HepG2 (cell line): ENCODE measurements at regions not wholly inside any gene's neighbourhood (a gene's known extent, or its start where the extent isn't known, plus 50 kb on each side); places are given as distances from the start of the nearest gene placed in this dataset.
"Not testable (repeated sequence)": the region's sequence is repeated elsewhere in the genome, so short reads cannot be mapped to it uniquely, and the experiment has no call there.

Experiments
- ATAC-seq: fragments of 200-7000 bp; cut with Tn5 transposase; 3 replicates; pipeline ENCODE4 v1.9.1; 2020; ENCODE audit warnings: mild to moderate bottlenecking, moderate library complexity
- BruUV-seq: library from RNA; stranded (reverse); fragments of 400-500 nt; replicated peaks from 2 replicates; lab custom pipeline; 2021; lab: Mats Ljungman, UMichigan
- CTCF ChIA-PET: fragments of 300-600 bp; formaldehyde crosslinking; extraction: SDS; loops from one replicate; lab custom pipeline; 2021; ENCODE audit warnings: low total read pairs, inconsistent platforms, low intra/inter-chr PET ratio; lab: Yijun Ruan, JAX
- POLR2A ChIA-PET: fragments of 350-600 bp; sonication (Branson Sonifier 250); formaldehyde crosslinking; loops from one replicate; lab custom pipeline; 2020; ENCODE audit warnings: antibody characterized with exemption, inconsistent platforms; lab: Yijun Ruan, JAX
- DNase-seq: peaks from one replicate; pipeline ENCODE4 v3.0.0-alpha.2; 2015; ENCODE audit warnings: low spot score
- FAIRE-seq: peaks from 3 replicates; lab custom pipeline; 2011; peaks lifted over from hg19 to GRCh38; lab: Jason Lieb, UNC
- H2AFZ ChIP-seq: one replicate; pipeline ENCODE4 v1.6.1; 2011; ENCODE audit warnings: low read length, inconsistent platforms
- H3K27ac ChIP-seq: fragments of 300-600 bp; 3 replicates; pipeline ENCODE4 v1.8.0; 2011; ENCODE audit warnings: mixed run types, mild to moderate bottlenecking, mixed read lengths, low read length, inconsistent platforms; ENCODE audit not compliant: insufficient read depth; ENCODE audit errors: extremely low read length
- H3K27me3 ChIP-seq, 2 experiments: fragments of 200-600 bp in 1 of 2; 2 replicates in 1 of 2; 3 replicates in 1 of 2; pipeline versions ENCODE4 v1.6.0 to v1.8.0; 2011; ENCODE audit warnings: low read length in 2 of 2, mild to moderate bottlenecking in 2 of 2, moderate library complexity in 2 of 2, inconsistent platforms in 1 of 2; ENCODE audit not compliant: insufficient read depth in 2 of 2, control insufficient read depth in 1 of 2
- H3K36me3 ChIP-seq, 2 experiments: fragments of 200-600 bp in 1 of 2; replicated peaks in 1 of 2; 2 replicates in 1 of 2; 3 replicates in 1 of 2; pipeline versions ENCODE4 v1.5.1 to v1.8.0; 2011; ENCODE audit warnings: low read length in 2 of 2, inconsistent platforms in 1 of 2; ENCODE audit not compliant: insufficient read depth in 2 of 2, control insufficient read depth in 1 of 2
- H3K4me1 ChIP-seq: 2 replicates; pipeline ENCODE4 v1.5.1; 2012; ENCODE audit warnings: low read length, inconsistent platforms; ENCODE audit not compliant: insufficient read depth
- H3K4me2 ChIP-seq: 2 replicates; pipeline ENCODE4 v1.6.0; 2011; ENCODE audit warnings: low read depth, low read length, inconsistent platforms
- H3K4me3 ChIP-seq, 3 experiments: fragments of 200-600 bp in 1 of 3; sonication (generic), shearing (Covaris generic) in 1 of 3; replicated peaks in 1 of 3; 2 replicates each; pipeline ENCODE4 v1.5.1; 2011 to 2016; ENCODE audit warnings: low read length in 3 of 3, inconsistent platforms in 2 of 3, low read depth in 2 of 3, mild to moderate bottlenecking in 2 of 3, control low read depth in 1 of 3, mixed read lengths in 1 of 3; ENCODE audit not compliant: insufficient read depth in 1 of 3
- H3K79me2 ChIP-seq: one replicate; pipeline ENCODE4 v1.6.1; 2011; ENCODE audit warnings: low read length, inconsistent platforms; ENCODE audit not compliant: insufficient read depth
- H3K9ac ChIP-seq: 2 replicates; pipeline ENCODE4 v1.6.0; 2011; ENCODE audit warnings: mild to moderate bottlenecking, low read depth, low read length, inconsistent platforms; ENCODE audit not compliant: insufficient read depth
- H3K9me3 ChIP-seq: 2 replicates; pipeline ENCODE4 v1.5.1; 2012; ENCODE audit warnings: mild to moderate bottlenecking, low read length
- H4K20me1 ChIP-seq: 2 replicates; pipeline ENCODE4 v1.6.0; 2011; ENCODE audit warnings: inconsistent platforms, mild to moderate bottlenecking, low read length, moderate library complexity; ENCODE audit not compliant: insufficient read depth
- ELF3 ChIP-seq: IDR thresholded peaks from 2 replicates; pipeline ENCODE4 v1.6.1; 2016; ENCODE audit warnings: missing genetic modification reagents, missing compliant biosample characterization
- GABPA ChIP-seq, 2 experiments: IDR thresholded peaks; 2 replicates each; pipeline ENCODE4 v1.6.1; 2011 to 2016; ENCODE audit warnings: low read depth in 2 of 2, low read length in 1 of 2, missing biosample characterization in 1 of 2, missing genetic modification characterization in 1 of 2
- ZNF460 ChIP-seq: sonication (generic); formaldehyde crosslinking; IDR thresholded peaks from 2 replicates; pipeline ENCODE4 v1.5.1; 2020; ENCODE audit warnings: missing genetic modification reagents, mild to moderate bottlenecking, borderline replicate concordance
- WGBS: methylation state at CpG from one replicate; pipeline ENCODE4 v1.1.6; 2017; ENCODE audit warnings: low lambda C conversion rate; 5-methylcytosine and 5-hydroxymethylcytosine counted together
- in situ Hi-C: cut with HindIII; loops from 2 replicates; pipeline ENCODE4 v1.10.0; 2017; ENCODE audit warnings: low pct_unique_long_range_greater_than_20kb; ENCODE audit not compliant: extremely low pct_ligation_motif_present
- intact Hi-C: fragments of 100-400 bp; cut with micrococcal nuclease; formaldehyde crosslinking; loops from one replicate; pipeline ENCODE4 v1.10.0; 2022; ENCODE audit not compliant: unreplicated experiment
- TF ChIP-seq, protein P1 (sequence below): sonication (generic); formaldehyde crosslinking; IDR thresholded peaks from one replicate; pipeline ENCODE4 v1.5.1; 2020; ENCODE audit warnings: mild to moderate bottlenecking, missing genetic modification reagents; ENCODE audit errors: not compliant biosample characterization

DNA sequence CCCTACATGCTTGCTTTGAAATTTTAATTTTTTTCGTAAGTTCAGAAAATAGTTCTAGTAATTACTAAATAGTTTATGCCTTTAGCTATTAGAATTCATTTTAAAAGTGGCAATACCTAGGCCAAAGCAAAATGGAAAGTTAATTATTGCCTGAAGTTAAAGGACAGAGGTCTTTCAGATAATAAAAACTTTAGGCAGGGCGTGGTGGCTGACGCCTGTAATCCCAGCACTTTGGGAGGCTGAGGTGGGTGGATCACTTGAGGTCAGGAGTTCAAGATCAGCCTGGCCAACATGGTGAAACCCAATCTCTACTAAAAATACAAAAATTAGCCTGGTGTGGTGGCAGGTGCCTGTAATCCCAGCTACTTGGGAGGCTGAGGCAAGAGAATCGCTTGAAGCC lies 65.9 kb upstream of the MARCKS start:
- H3K9ac ChIP-seq, H3K79me2 ChIP-seq, DNase-seq, H3K36me3 ChIP-seq, H3K27ac ChIP-seq, H2AFZ ChIP-seq, ATAC-seq, H3K4me1 ChIP-seq, H3K27me3 ChIP-seq, H3K9me3 ChIP-seq, CTCF ChIA-PET, BruUV-seq, FAIRE-seq, POLR2A ChIA-PET, H3K4me3 ChIP-seq, H4K20me1 ChIP-seq, H3K4me2 ChIP-seq, in situ Hi-C loops, intact Hi-C loops: not testable (repeated sequence)
- peak; percentile 55; the same call in 1 of the 2 replicates for TF ChIP-seq ZNF460 (CRISPR knock-in tag)
- 55% methylated on average over 4 of the region's 4 CpGs for WGBS

DNA sequence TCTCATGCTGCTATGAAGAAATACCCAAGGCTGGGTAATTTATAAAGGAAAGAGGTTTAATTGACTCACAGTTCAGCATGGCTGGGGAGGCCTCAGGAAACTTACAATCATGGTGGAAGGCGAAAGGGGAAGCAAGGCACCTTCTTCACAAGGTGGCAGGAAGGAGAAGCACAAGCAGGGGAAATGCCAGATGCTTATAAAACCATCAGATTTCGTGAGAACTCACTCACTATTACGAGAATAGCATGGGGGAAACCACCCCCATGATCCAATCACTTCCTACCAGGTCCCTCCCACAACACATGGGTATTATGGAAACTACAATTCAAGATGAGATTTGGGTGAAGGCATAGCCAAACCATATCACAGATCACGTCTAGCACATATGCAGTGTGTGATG lies 61.8 kb upstream of the MARCKS start:
- H3K27ac ChIP-seq, H2AFZ ChIP-seq, H3K4me3 ChIP-seq, DNase-seq, H3K4me1 ChIP-seq, H4K20me1 ChIP-seq, H3K36me3 ChIP-seq, H3K9ac ChIP-seq, CTCF ChIA-PET, in situ Hi-C loops, ATAC-seq, FAIRE-seq, POLR2A ChIA-PET, H3K27me3 ChIP-seq, BruUV-seq, H3K4me2 ChIP-seq, H3K9me3 ChIP-seq, intact Hi-C loops, H3K79me2 ChIP-seq: not testable (repeated sequence)
- WGBS: 11% methylated on average over 2 of the region's 4 CpGs

DNA sequence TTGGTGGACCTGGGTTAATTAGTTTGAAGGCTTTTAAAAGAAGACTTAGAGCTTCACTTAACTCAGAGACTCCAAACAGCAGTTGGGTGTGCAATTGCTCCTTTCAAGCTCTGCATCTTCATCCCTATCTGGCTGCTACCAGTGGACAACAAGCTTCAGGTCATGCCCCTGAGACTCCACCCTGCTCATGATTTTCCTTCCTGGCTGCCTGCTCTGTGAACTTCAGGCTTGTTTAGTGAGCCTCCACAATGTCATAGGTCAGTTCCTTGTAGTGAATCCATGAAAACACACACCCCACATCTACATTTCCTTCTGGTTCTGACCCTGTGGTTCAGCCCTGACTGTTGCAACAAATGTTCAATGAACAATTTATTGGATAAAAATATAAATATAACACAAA lies 61.1 kb upstream of the MARCKS start:
- no peak for ATAC-seq
- no peaks in the 10 kb centered on the region for H3K36me3 ChIP-seq
- H3K4me1 ChIP-seq: no peaks in the 10 kb centered on the region
- H3K9me3 ChIP-seq: no peaks in the 10 kb centered on the region
- no peaks in the 10 kb centered on the region for H4K20me1 ChIP-seq
- no peak overlapping the region for H3K9ac ChIP-seq
- ChIA-PET CTCF (no interaction called here), POLR2A (no interaction called here)
- BruUV-seq: no TSS peak
- intact Hi-C loops (no loop called here), in situ Hi-C loops (no loop called here)
- no peak overlapping the region for H2AFZ ChIP-seq
- no peak for DNase-seq
- H3K4me2 ChIP-seq: no peak overlapping the region
- H3K27ac ChIP-seq: no peak overlapping the region
- H3K4me3 ChIP-seq: no peak overlapping the region
- H3K79me2 ChIP-seq: no peaks in the 10 kb centered on the region
- FAIRE-seq: no peak
- H3K27me3 ChIP-seq: no peaks in the 10 kb centered on the region
- TF ChIP-seq ELF3 (CRISPR knock-in tag) (no peak), GABPA (IDR thresholded peaks at IDR 0.05; ENCODE audit: low read depth, low read length) (no peak), GABPA (CRISPR knock-in tag; IDR thresholded peaks at IDR 0.05; ENCODE audit: low read depth) (no peak)
- TF ChIP-seq, protein P1, sequence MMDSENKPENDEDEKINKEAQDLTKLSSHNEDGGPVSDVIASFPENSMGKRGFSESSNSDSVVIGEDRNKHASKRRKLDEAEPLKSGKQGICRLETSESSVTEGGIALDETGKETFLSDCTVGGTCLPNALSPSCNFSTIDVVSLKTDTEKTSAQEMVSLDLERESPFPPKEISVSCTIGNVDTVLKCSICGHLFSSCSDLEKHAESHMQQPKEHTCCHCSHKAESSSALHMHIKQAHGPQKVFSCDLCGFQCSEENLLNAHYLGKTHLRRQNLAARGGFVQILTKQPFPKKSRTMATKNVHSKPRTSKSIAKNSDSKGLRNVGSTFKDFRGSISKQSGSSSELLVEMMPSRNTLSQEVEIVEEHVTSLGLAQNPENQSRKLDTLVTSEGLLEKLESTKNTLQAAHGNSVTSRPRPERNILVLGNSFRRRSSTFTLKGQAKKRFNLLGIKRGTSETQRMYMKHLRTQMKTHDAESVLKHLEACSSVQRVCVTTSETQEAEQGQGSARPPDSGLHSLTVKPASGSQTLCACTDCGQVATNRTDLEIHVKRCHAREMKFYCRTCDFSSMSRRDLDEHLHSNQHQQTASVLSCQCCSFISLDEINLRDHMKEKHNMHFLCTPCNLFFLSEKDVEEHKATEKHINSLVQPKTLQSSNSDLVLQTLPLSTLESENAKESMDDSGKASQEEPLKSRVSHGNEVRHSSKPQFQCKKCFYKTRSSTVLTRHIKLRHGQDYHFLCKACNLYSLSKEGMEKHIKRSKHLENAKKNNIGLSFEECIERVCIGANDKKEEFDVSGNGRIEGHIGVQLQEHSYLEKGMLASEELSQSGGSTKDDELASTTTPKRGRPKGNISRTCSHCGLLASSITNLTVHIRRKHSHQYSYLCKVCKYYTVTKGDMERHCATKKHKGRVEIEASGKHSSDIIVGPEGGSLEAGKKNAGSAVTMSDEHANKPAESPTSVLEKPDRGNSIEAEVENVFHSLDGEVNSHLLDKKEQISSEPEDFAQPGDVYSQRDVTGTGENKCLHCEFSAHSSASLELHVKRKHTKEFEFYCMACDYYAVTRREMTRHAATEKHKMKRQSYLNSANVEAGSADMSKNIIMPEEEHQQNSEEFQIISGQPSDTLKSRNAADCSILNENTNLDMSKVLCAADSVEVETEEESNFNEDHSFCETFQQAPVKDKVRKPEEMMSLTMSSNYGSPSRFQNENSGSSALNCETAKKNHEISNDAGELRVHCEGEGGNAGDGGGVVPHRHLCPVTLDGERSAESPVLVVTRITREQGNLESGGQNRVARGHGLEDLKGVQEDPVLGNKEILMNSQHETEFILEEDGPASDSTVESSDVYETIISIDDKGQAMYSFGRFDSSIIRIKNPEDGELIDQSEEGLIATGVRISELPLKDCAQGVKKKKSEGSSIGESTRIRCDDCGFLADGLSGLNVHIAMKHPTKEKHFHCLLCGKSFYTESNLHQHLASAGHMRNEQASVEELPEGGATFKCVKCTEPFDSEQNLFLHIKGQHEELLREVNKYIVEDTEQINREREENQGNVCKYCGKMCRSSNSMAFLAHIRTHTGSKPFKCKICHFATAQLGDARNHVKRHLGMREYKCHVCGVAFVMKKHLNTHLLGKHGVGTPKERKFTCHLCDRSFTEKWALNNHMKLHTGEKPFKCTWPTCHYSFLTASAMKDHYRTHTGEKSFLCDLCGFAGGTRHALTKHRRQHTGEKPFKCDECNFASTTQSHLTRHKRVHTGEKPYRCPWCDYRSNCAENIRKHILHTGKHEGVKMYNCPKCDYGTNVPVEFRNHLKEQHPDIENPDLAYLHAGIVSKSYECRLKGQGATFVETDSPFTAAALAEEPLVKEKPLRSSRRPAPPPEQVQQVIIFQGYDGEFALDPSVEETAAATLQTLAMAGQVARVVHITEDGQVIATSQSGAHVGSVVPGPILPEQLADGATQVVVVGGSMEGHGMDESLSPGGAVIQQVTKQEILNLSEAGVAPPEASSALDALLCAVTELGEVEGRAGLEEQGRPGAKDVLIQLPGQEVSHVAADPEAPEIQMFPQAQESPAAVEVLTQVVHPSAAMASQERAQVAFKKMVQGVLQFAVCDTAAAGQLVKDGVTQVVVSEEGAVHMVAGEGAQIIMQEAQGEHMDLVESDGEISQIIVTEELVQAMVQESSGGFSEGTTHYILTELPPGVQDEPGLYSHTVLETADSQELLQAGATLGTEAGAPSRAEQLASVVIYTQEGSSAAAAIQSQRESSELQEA (CRISPR knock-in tag): no peak
